Urinary bladder (tissue), 3 donors: ENCODE measurements at regions not wholly inside any gene's neighbourhood (a gene's known extent, or its start where the extent isn't known, plus 50 kb on each side); places are given as distances from the start of the nearest gene placed in this dataset.

Experiments
- DNase-seq: peaks from one replicate; pipeline ENCODE4 v3.0.0-alpha.2; 2015; ENCODE audit errors: extremely low spot score
- H3K27ac ChIP-seq: one replicate; pipeline ENCODE4 v1.5.1; 2013; ENCODE audit warnings: low read depth, mild to moderate bottlenecking, moderate library complexity
- H3K36me3 ChIP-seq: one replicate; pipeline ENCODE4 v1.6.1; 2013; ENCODE audit warnings: mild to moderate bottlenecking, moderate library complexity; ENCODE audit not compliant: insufficient read depth
- H3K4me1 ChIP-seq: one replicate; pipeline ENCODE4 v1.6.1; 2013; ENCODE audit warnings: mild to moderate bottlenecking, moderate library complexity; ENCODE audit not compliant: insufficient read depth
- H3K4me3 ChIP-seq: one replicate; pipeline ENCODE4 v1.5.1; 2013; ENCODE audit warnings: low read depth, low read length
- WGBS: extraction: QIAGEN DNeasy Blood & Tissue Kit; methylation state at CpG from one replicate; pipeline ENCODE4 v1.1.7; 2013; 5-methylcytosine and 5-hydroxymethylcytosine counted together
- donor health status: healthy with polysubstance abuse.
- donor health status: healthy.

DNA sequence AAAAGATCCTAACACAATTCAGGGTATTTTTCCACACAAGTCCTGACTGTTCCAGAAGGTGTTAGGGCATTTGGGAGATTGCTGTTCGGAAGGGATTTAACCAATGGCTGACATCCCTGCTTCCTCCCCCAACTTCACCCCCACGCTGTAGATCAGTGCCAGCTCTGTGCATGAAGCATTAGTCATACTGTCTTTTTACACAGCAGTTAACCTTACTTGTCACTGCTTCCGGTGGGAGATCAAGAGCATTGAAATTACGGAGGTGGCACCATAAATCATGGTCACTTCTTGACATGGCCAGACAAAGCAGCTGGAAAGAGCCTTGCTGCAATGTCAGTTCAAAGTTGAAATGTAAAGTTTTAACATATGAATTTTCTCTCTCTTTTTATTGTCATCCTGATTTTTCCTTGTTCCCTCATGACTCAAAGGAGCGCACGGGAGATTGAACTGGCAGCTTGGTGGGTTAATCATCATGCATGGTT, 70.2 kb downstream of the HRH4 start:
- DNase-seq: no peak
- H3K4me1 ChIP-seq: no peaks in the 10 kb centered on the region
- 17% methylated on average over 6 of the region's 6 CpGs for WGBS
- H3K36me3 ChIP-seq: no peaks in the 10 kb centered on the region
- H3K27ac ChIP-seq: no peak overlapping the region
- H3K4me3 ChIP-seq: no peak overlapping the region

DNA sequence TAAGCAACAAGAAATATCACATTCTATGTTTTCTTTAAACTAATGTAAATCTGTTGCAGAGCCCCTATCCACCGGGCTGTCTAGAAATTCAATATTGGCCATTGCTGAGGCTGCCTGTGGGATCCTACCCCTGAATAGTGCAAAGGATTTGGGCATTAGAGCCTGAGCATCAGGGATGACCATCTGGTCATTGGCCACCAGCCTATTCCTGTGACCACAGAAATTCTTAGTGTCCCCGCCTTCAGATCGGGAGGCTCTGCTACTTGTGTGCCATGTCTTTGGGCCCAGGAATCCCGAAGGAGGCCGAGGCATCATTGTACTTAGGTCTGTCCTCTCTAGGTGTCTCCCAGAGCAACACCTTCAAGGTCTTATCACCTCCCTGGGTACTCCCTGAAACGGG, 73.8 kb downstream of the HRH4 start:
- no peaks in the 10 kb centered on the region for H3K4me1 ChIP-seq
- no peak for DNase-seq
- H3K36me3 ChIP-seq: no peaks in the 10 kb centered on the region
- WGBS: 90% methylated on average over 6 of the region's 6 CpGs
- no peak overlapping the region for H3K27ac ChIP-seq
- no peak overlapping the region for H3K4me3 ChIP-seq

DNA sequence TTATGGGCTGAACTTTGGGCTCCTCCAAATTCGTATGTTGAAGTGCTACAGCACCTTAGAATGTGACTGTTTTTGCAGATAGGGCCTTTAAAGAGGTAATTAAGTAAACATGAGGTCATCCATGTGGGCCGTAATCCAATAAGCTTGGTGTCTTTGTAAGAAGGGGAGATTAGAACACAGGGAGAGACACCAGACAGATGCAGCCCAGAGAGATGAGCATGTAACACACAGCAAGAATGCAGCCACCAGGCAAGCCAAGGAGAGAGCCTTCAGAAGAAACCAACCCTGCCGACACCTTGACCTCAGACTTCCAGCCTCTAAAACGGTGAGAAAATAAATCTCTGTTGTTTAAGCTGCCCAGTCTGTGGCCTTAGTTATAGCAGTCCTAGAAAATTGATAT, 74.3 kb downstream of the HRH4 start:
- Histone ChIP-seq H3K4me1 (no peaks in the 10 kb centered on the region), H3K4me3 (no peak overlapping the region), H3K36me3 (no peaks in the 10 kb centered on the region), H3K27ac (no peak overlapping the region)
- DNase-seq: no peak
- 60% methylated on average over 4 of the region's 4 CpGs for WGBS

DNA sequence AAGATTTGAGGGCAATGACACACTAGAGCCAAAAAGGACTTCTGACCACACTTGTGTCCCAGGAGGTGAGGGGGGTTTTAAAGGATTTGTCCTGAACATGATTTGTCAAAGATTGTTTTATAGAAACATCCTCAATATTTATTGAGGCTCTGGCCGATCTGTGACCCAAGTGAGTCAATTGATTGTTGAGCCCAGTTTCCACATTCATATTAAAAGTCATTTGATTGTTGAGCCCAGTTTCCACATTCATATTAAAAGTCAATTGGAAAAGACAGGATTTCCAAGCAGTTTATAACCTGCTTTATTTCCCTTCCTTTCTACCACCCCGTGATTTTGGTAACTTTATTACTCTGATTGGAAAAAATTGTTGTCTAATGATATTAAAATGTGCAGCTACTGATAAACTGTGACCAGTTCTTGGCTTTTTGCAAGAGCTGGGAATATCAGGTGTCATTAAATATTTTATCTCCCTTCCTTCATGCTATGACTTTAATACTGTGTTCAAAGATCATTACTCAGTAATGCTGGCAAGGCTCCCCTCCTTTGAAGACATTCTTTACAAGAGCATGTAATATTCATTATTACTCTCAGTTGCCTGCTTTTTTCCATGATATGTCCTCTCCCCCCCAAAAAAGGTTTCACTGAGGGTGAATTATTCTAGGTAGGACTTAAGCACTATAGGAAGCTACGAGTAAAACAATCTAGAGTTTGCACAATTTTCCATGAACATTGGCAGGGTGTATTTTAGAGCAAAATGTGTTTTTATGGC, 75.3 kb downstream of the HRH4 start:
- H3K27ac ChIP-seq: no peak overlapping the region
- no peak overlapping the region for H3K4me3 ChIP-seq
- DNase-seq: no peak
- H3K4me1 ChIP-seq: no peaks in the 10 kb centered on the region
- no peaks in the 10 kb centered on the region for H3K36me3 ChIP-seq
- WGBS: 56% methylated on average over 3 of the region's 3 CpGs

DNA sequence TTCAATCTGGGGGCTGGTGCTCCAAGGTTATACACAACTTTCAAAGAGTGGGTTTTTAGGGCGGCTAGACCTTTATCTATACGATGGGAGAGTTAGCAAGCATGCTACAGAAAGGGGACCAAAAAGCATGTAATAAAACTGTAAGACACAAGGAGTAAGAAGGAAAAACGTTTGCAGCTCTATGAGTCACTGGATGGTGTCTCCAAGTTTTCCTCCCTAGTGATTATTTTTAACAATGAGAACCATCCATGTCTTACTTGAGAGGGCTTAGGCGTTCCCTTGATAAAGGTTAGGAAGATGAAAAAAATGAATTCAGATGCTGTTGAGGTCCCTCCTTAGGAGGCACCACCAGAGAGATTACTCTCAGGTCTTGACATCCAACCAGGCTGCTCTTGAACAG, 75.9 kb downstream of the HRH4 start:
- H3K4me3 ChIP-seq: no peak overlapping the region
- 33% methylated on average over 4 of the region's 4 CpGs for WGBS
- H3K4me1 ChIP-seq: no peaks in the 10 kb centered on the region
- no peaks in the 10 kb centered on the region for H3K36me3 ChIP-seq
- no peak for DNase-seq
- H3K27ac ChIP-seq: no peak overlapping the region

DNA sequence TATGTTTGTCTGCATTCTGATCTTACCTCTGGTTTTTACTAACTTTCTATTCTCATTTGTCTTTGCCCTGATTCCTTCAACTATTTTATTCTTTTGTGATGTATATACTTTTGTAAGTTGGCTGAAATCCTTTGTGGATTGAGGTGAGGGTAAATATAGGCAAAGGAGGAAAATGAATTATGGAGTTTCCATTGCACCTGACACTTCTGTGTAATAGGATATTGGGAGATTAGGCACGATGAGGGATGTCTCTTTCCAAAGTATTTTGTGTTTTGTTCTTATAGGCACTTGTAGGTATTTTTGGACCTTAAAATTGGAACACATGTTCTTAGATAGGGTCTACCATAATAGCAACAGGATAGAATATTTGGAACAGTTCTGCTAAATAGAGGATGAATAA, 76.4 kb downstream of the HRH4 start:
- DNase-seq: no peak
- 70% methylated on average over 1 of the region's 1 CpG for WGBS
- Histone ChIP-seq H3K4me3 (no peak overlapping the region), H3K36me3 (no peaks in the 10 kb centered on the region), H3K27ac (no peak overlapping the region), H3K4me1 (no peaks in the 10 kb centered on the region)

DNA sequence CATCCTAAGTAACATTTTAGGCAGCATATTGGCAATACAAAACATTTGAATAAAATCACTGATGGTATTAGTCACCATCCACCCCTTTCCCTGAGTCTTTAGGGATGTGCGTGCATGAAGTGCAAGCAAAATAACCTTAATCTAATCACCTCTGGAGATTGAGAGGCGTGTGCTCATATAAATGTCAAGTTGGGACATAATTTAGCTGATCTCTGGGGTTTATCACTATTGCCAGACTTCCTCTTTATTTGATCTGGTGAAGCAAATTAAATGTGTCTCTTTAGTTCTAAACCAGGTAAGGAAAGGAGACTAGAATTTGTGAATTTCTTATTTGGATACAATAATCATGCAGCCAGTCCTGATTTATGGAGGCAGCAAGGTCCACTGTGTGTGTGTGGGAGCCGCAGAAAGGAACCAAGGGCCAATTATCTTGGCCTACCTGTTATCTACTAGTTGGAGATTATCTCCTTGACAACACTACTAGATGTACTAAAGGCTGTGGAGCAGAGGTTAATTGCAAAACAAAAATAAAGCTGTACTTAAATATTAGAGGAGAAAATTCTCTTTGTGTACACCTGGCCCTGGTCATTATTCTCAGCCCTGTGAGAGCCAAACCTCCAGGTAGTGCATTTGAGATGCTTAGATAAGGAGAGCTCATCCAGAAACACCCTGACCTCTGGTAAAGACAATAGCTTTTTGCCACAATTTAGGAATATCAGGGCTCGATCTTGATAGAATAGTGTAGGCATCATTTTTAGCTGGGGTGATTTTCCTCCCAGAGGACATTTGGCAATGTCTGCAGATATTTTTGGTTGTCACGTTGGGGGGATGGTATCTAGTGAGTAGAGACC, 78.2 kb downstream of the HRH4 start:
- no peak for DNase-seq
- no peak overlapping the region for H3K27ac ChIP-seq

DNA sequence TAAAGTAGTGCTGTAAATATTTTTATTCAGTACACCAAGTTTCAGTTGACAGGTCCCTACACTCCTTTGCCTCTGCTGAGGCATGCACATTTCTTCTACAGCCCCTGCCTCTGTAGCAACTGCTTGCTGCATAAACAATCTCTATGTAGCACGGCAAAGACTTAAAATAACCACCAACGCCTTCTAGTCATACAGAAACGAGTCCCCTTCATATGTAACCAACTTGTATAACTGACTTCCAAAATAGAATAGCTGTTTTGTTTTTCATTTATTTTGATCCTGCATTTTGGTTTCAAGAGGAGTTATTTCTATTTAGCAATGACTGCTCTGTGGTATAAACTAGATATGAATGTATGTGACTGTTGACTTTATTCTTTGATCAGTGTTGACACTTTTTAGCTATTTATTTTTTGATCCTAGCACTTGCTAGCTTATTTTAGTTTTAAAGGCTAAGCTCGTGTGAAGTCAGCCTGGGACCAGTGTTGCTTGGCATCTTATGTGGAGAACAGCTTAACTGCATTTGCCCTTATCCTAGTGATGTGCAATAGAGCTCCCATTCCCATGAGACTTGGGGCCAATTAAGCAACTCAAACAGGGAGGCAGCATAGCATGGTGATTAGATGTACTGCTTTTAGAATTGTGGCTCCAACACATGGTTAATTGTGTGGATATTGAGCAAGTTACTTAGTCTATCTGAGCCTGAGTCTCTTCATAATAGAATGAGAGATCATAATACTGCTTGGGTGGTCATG, 79.6 kb downstream of the HRH4 start:
- Histone ChIP-seq H3K4me3 (no peak overlapping the region), H3K4me1 (no peaks in the 10 kb centered on the region), H3K36me3 (no peaks in the 10 kb centered on the region), H3K27ac (no peak overlapping the region)
- DNase-seq: no peak
- 35% methylated on average over 4 of the region's 4 CpGs for WGBS

More for the DNA sequence above, 78.2 kb downstream of the HRH4 start:
- H3K4me3 ChIP-seq: no peak overlapping the region
- no peaks in the 10 kb centered on the region for H3K4me1 ChIP-seq
- no peaks in the 10 kb centered on the region for H3K36me3 ChIP-seq
- WGBS: 59% methylated on average over 5 of the region's 5 CpGs

DNA sequence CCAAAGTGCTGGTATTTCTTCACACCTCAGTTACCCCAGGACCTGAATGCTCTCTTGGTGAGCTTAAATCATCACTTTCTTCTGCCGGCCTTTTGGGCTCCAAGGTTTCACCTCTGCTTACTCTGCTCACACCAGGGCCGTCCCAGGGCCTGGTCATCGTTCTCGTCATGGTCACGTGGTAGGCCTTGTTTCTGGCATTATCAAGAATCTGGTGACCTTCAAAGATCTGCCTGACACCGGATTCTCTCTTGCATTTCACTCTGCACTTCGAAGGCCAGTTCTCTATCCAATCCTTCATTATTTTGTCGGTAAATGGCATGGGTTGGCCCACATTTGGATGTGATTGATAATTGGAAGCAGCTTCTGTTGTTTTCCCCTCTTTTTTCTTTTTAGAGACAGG, 80.5 kb downstream of the HRH4 start:
- WGBS: 83% methylated on average over 8 of the region's 8 CpGs
- Histone ChIP-seq H3K27ac (no peak overlapping the region), H3K36me3 (no peaks in the 10 kb centered on the region), H3K4me3 (no peak overlapping the region), H3K4me1 (no peaks in the 10 kb centered on the region)
- no peak for DNase-seq

DNA sequence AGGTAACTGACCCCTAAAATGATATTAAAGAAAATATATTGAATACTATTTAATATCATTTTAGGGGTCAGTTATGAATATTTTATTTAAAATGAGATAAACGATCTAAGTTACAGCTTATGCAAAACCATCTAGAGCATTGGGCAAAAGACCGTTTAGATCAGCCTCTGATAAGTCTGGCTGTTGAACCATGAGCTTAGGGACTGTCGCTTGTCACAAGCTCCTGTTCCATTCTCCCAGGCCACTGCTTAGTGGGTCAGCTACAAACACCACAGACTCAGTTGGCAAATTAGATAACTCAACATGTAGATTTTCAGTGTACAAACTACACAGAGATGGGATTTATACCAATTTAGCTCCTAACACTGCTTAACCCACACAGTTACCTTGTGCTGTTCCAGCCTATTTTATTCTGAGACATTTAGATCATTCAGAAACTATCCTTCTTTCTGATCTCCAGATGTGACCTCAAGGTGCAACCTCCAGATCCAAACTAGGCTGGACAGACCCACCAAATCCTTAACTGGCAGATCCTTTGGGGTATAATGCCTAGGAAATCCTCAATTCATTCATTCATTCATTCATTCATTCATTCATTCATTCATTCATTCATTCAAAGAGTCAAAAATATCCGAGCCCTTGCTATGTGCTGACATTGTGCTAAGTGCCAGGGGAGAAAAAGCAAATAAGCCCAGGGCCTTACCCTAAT, 82.8 kb downstream of the HRH4 start:
- Histone ChIP-seq H3K4me3 (no peak overlapping the region), H3K27ac (no peak overlapping the region), H3K36me3 (no peaks in the 10 kb centered on the region), H3K4me1 (no peaks in the 10 kb centered on the region)
- 70% methylated on average over 4 of the region's 4 CpGs for WGBS
- DNase-seq: no peak

DNA sequence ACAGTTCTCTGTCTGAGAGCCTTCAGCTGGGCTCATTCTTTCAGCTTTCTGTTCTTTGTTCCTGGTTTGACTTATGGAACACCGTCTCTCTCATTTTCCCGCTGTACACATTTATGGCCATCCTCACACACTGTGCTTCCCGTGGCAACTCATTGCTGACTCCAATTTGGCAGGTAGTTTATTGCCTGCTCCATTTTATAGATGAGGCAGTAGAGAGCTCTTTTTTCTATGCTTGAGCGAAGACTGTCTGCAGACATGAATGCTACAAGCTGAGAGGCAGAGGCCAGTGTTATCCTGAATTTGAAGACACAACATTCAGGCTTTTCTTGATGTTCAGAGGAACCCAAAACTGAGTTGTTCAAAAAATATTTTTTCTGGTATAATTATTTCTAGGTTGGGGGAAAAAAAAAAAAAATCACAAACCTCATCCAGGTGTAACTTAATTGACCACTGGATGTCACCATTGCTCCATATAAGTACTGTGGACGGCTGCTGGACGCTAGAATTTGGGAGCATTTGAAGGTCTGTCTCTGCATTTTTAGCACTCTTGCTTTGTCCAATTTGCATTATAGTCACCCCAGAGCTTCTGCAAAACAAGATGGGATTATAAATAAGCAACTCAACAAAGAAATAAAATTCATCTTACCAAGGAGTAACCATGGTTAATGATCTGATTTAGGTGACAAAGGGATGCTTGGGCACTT, 83.5 kb downstream of the HRH4 start:
- Histone ChIP-seq H3K27ac (no peak overlapping the region), H3K4me3 (no peak overlapping the region), H3K4me1 (no peaks in the 10 kb centered on the region), H3K36me3 (no peaks in the 10 kb centered on the region)
- no peak for DNase-seq
- whole genome bisulfite sequencing: 43% methylated on average over 6 of the region's 6 CpGs

DNA sequence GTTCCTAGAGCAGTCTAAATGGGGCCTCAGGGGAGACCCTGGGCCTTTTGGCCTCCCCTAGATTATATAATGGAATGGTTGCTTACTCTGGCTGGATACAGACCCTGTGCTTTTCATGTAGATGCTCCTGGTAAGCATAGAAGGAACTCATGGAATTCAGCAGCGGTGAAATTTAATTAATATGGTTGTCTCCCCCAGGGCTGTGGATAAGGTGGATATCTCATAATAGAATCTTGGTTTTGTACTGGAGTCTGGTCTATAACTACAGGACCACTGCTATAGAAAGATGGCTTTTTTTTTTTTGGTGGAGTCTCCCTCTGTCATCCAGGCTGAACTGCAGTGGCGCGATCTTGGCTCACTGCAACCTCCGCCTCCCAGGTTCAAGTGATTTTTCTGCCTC, 84.5 kb downstream of the HRH4 start:
- H3K36me3 ChIP-seq: no peaks in the 10 kb centered on the region
- no peak for DNase-seq
- no peak overlapping the region for H3K4me3 ChIP-seq
- WGBS: 86% methylated on average over 4 of the region's 4 CpGs
- H3K4me1 ChIP-seq: no peaks in the 10 kb centered on the region
- H3K27ac ChIP-seq: no peak overlapping the region

DNA sequence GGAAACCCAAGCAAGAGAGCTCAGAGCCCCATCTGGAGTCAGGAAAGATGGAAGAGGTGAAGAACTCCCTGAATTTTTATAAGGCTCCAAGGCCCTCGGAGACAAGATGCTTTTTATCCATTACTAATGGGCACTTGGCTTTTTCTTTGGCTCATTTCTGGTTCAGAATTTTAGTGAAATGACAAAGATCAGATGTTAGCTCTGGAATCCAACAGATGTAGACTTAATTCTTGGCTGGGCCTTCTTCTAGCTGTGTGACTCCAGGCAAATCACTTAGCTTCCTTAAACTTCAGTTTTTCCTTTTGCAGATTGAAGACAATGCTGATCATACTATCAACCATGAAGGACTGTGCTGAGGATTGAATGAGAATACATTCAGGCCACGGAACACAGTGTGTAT, 85.2 kb downstream of the HRH4 start:
- H3K4me1 ChIP-seq: no peaks in the 10 kb centered on the region
- H3K36me3 ChIP-seq: no peaks in the 10 kb centered on the region
- no peak for DNase-seq
- no peak overlapping the region for H3K27ac ChIP-seq
- H3K4me3 ChIP-seq: no peak overlapping the region
- 58% methylated on average over 2 of the region's 2 CpGs for WGBS
